CD14-positive monocyte (primary cell): ENCODE measurements at regions not wholly inside any gene's neighbourhood (a gene's known extent, or its start where the extent isn't known, plus 50 kb on each side); places are given as distances from the start of the nearest gene placed in this dataset.

Experiments used
- DNase-seq, 3 donors: peaks; one replicate each; pipeline ENCODE4 v3.0.0-alpha.2; 2011 to 2022
- H2AFZ ChIP-seq: 2 replicates; pipeline ENCODE4 v1.6.0; 2012; ENCODE audit warnings: mild to moderate bottlenecking, low read depth, low read length, inconsistent platforms; ENCODE audit not compliant: insufficient read depth, poor library complexity, severe bottlenecking
- H3K27ac ChIP-seq, 2 donors: 1 replicate in 1 of 2; 2 replicates in 1 of 2; pipeline ENCODE4 v1.5.1; 2012 to 2013; ENCODE audit warnings: low read length in 2 of 2, control low read depth in 1 of 2, inconsistent platforms in 1 of 2, low read depth in 1 of 2, mild to moderate bottlenecking in 1 of 2
- H3K27me3 ChIP-seq, 2 donors: one replicate each; pipeline versions ENCODE4 v1.6.0 to v1.6.1; 2011 to 2013; ENCODE audit warnings: low read length in 2 of 2; ENCODE audit not compliant: control insufficient read depth in 2 of 2, insufficient read depth in 2 of 2
- H3K36me3 ChIP-seq, 2 donors: replicated peaks in 1 of 2; 1 replicate in 1 of 2; 2 replicates in 1 of 2; pipeline versions ENCODE4 v1.5.1 to v1.6.1; 2012 to 2013; ENCODE audit warnings: low read length in 2 of 2, control low read depth in 1 of 2, inconsistent platforms in 1 of 2, mild to moderate bottlenecking in 1 of 2; ENCODE audit not compliant: insufficient read depth in 2 of 2, control insufficient read depth in 1 of 2
- H3K4me1 ChIP-seq, 2 donors: 1 replicate in 1 of 2; 2 replicates in 1 of 2; pipeline versions ENCODE4 v1.5.1 to v1.6.1; 2012 to 2013; ENCODE audit warnings: low read length in 2 of 2, control low read depth in 1 of 2, inconsistent platforms in 1 of 2, mild to moderate bottlenecking in 1 of 2, moderate library complexity in 1 of 2; ENCODE audit not compliant: insufficient read depth in 2 of 2, control insufficient read depth in 1 of 2
- H3K4me2 ChIP-seq: replicated peaks from 2 replicates; pipeline ENCODE3; 2012; ENCODE audit warnings: low read length, moderate library complexity, mild to moderate bottlenecking; ENCODE audit not compliant: poor library complexity, severe bottlenecking; ENCODE audit errors: extremely low read depth
- H3K4me3 ChIP-seq, 3 experiments: fragments of 200-600 bp in 1 of 3; sonication (generic) in 1 of 3; replicated peaks in 1 of 3; 1 replicate in 2 of 3; 2 replicates in 1 of 3; pipeline ENCODE4 v1.5.1; 2011 to 2013; ENCODE audit warnings: low read length in 3 of 3, mild to moderate bottlenecking in 3 of 3, control low read depth in 2 of 3, low read depth in 2 of 3, inconsistent platforms in 1 of 3, moderate library complexity in 1 of 3
- H3K79me2 ChIP-seq: 2 replicates; pipeline ENCODE4 v1.6.0; 2012; ENCODE audit warnings: mild to moderate bottlenecking, control low read depth, inconsistent platforms, low read length, moderate library complexity; ENCODE audit not compliant: insufficient read depth
- H3K9ac ChIP-seq: 2 replicates; pipeline ENCODE4 v1.6.0; 2017; ENCODE audit warnings: low read length, mild to moderate bottlenecking; ENCODE audit not compliant: insufficient read depth, poor library complexity, severe bottlenecking
- H3K9me3 ChIP-seq, 2 donors: replicated peaks in 1 of 2; 1 replicate in 1 of 2; 2 replicates in 1 of 2; pipeline versions ENCODE4 v1.5.1 to v1.6.1; 2012 to 2013; ENCODE audit warnings: low read length in 2 of 2, control low read depth in 1 of 2; ENCODE audit not compliant: control insufficient read depth in 1 of 2, insufficient read depth in 1 of 2
- H4K20me1 ChIP-seq: 2 replicates; pipeline ENCODE4 v1.6.0; 2012; ENCODE audit warnings: mild to moderate bottlenecking, low read length, control low read depth, moderate library complexity; ENCODE audit not compliant: insufficient read depth
- H3K27ac Mint-ChIP-seq, 7 donors: one replicate each; pipeline ENCODE4 v1.8.0; 2020; ENCODE audit warnings: mild to moderate bottlenecking in 7 of 7, mixed read lengths in 7 of 7, moderate library complexity in 6 of 7, inconsistent platforms in 2 of 7
- H3K27me3 Mint-ChIP-seq, 3 donors: one replicate each; pipeline ENCODE4 v1.8.0; 2021 to 2022; ENCODE audit warnings: low read depth in 3 of 3, mild to moderate bottlenecking in 3 of 3, mixed read lengths in 3 of 3, moderate library complexity in 3 of 3, inconsistent platforms in 1 of 3
- H3K36me3 Mint-ChIP-seq, 2 donors: one replicate each; pipeline ENCODE4 v1.8.0; 2020; ENCODE audit warnings: mixed read lengths in 2 of 2, inconsistent platforms in 1 of 2, mild to moderate bottlenecking in 1 of 2
- H3K4me1 Mint-ChIP-seq: one replicate; pipeline ENCODE4 v1.8.0; 2020; ENCODE audit warnings: mild to moderate bottlenecking, mixed read lengths
- H3K4me3 Mint-ChIP-seq, 2 donors: one replicate each; pipeline ENCODE4 v1.8.0; 2020; ENCODE audit warnings: mild to moderate bottlenecking in 2 of 2, mixed read lengths in 2 of 2, moderate library complexity in 1 of 2
- H3K9me3 Mint-ChIP-seq, 7 donors: one replicate each; pipeline ENCODE4 v1.8.0; 2020 to 2022; ENCODE audit warnings: mixed read lengths in 7 of 7, mild to moderate bottlenecking in 6 of 7, moderate library complexity in 6 of 7, inconsistent platforms in 2 of 7
- WGBS: methylation state at CpG from one replicate; pipeline ENCODE4 v1.1.5; 2013; ENCODE audit warnings: missing lambda C conversion rate; ENCODE audit not compliant: insufficient coverage; 5-methylcytosine and 5-hydroxymethylcytosine counted together
- intact Hi-C, 2 donors: fragments of 100-400 bp; cut with micrococcal nuclease; formaldehyde crosslinking; loops; one replicate each; pipeline versions ENCODE4 v1.15.0 to v1.15.1; 2023
- TF ChIP-seq, protein P1 (sequence below): fragments of 200-600 bp; IDR thresholded peaks from one replicate; pipeline ENCODE4 v1.8.0; 2022; ENCODE audit warnings: antibody characterized with exemption, mild to moderate bottlenecking

GRCh38 chr6:112636650-112637262, 289.6 kb downstream of the RFPL4B start:
- H3K9ac ChIP-seq, result no peak overlapping the region
- intact Hi-C loops, result no loop called here
- no peaks in the 10 kb centered on the region for H3K27me3 ChIP-seq
- H3K4me3 Mint-ChIP-seq, result no peak overlapping the region
- no peaks in the 10 kb centered on the region for H3K36me3 ChIP-seq
- TF ChIP-seq, protein P1, sequence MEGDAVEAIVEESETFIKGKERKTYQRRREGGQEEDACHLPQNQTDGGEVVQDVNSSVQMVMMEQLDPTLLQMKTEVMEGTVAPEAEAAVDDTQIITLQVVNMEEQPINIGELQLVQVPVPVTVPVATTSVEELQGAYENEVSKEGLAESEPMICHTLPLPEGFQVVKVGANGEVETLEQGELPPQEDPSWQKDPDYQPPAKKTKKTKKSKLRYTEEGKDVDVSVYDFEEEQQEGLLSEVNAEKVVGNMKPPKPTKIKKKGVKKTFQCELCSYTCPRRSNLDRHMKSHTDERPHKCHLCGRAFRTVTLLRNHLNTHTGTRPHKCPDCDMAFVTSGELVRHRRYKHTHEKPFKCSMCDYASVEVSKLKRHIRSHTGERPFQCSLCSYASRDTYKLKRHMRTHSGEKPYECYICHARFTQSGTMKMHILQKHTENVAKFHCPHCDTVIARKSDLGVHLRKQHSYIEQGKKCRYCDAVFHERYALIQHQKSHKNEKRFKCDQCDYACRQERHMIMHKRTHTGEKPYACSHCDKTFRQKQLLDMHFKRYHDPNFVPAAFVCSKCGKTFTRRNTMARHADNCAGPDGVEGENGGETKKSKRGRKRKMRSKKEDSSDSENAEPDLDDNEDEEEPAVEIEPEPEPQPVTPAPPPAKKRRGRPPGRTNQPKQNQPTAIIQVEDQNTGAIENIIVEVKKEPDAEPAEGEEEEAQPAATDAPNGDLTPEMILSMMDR, result no peak
- H4K20me1 ChIP-seq, result no peaks in the 10 kb centered on the region
- no peak overlapping the region for H3K4me2 ChIP-seq
- H3K9me3 Mint-ChIP-seq, result peaks cover 2 to 7% (median 6%) of the 10 kb centered on the region in 7 donors
- no peak overlapping the region for H3K27ac Mint-ChIP-seq
- no peaks in the 10 kb centered on the region for H3K9me3 ChIP-seq
- no peak overlapping the region for H3K4me3 ChIP-seq
- H3K4me1 Mint-ChIP-seq, result no peaks in the 10 kb centered on the region
- no peak for DNase-seq
- H2AFZ ChIP-seq, result no peak overlapping the region
- H3K27ac ChIP-seq, result no peak overlapping the region
- no CpG with 5 or more reads among the region's 3 CpGs for WGBS
- no peaks in the 10 kb centered on the region for H3K36me3 Mint-ChIP-seq
- no peaks in the 10 kb centered on the region for H3K4me1 ChIP-seq
- H3K27me3 Mint-ChIP-seq, result no peaks in the 10 kb centered on the region
- H3K79me2 ChIP-seq, result no peaks in the 10 kb centered on the region

DNA sequence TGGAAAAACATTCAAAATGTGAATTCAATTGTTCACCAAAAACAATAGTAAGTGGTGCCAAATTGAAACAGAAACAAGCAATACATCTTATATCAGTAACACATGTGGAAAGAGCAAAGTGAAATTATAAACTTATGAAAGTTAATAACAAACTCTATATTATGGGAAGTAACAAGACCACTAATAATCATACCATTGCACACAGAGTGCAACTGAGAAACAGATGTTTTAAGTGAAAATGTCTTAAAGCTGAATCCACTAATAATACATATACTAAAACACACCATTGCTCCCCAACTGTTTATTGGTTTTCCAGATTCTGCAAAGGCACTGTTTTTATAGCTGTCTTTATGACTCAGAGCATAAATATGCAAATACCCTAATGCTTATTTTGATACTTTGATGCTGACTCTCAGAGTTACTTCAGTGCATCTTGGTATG, 292.3 kb downstream of the RFPL4B start:
- H3K36me3 ChIP-seq, result no peaks in the 10 kb centered on the region

More for the DNA sequence above, 292.3 kb downstream of the RFPL4B start:
- H3K27me3 Mint-ChIP-seq, result peaks cover 0 to 2% (median 0%) of the 10 kb centered on the region in 3 donors
- H4K20me1 ChIP-seq, result no peaks in the 10 kb centered on the region
- H3K27ac ChIP-seq, result no peak overlapping the region
- intact Hi-C loops, result no loop called here
- H3K4me2 ChIP-seq, result no peak overlapping the region
- no peak overlapping the region for H3K4me3 Mint-ChIP-seq
- no peaks in the 10 kb centered on the region for H3K79me2 ChIP-seq
- no peaks in the 10 kb centered on the region for H3K9me3 ChIP-seq
- H3K4me1 Mint-ChIP-seq, result no peaks in the 10 kb centered on the region
- H3K9ac ChIP-seq, result no peak overlapping the region
- TF ChIP-seq, protein P1, result no peak
- H3K27ac Mint-ChIP-seq, result no peak overlapping the region
- H3K9me3 Mint-ChIP-seq, result no peaks in the 10 kb centered on the region
- H3K4me3 ChIP-seq, result no peak overlapping the region
- H3K4me1 ChIP-seq, result no peaks in the 10 kb centered on the region
- DNase-seq, result no peak
- H3K36me3 Mint-ChIP-seq, result no peaks in the 10 kb centered on the region
- no peak overlapping the region for H2AFZ ChIP-seq
- H3K27me3 ChIP-seq, result no peaks in the 10 kb centered on the region
